HEK293T (cell line): ENCODE measurements at regions not wholly inside any gene's neighbourhood (a gene's known extent, or its start where the extent isn't known, plus 50 kb on each side); places are given as distances from the start of the nearest gene placed in this dataset.
A peak's percentile ranks its signal among the peaks of the same experiment; 100 is the strongest.

Source experiments
- CTCF ChIA-PET: fragments of 350-600 bp; formaldehyde crosslinking; extraction: SDS; loops from one replicate; lab custom pipeline; 2021; ENCODE audit warnings: antibody characterized with exemption, inconsistent platforms; lab: Yijun Ruan, JAX
- POLR2A ChIA-PET: fragments of 350-600 bp; formaldehyde crosslinking; extraction: SDS; loops from one replicate; lab custom pipeline; 2020; ENCODE audit warnings: antibody characterized with exemption, inconsistent platforms; lab: Yijun Ruan, JAX
- DNase-seq: peaks from one replicate; pipeline ENCODE4 v3.0.0; 2012; ENCODE audit warnings: mixed read lengths; ENCODE audit errors: extremely low spot score
- ARNT ChIP-seq: fragments of 450-650 bp; IDR thresholded peaks from 2 replicates; pipeline ENCODE4 v1.6.1; 2017; ENCODE audit warnings: mild to moderate bottlenecking
- BHLHE40 ChIP-seq: fragments of 450-650 bp; IDR thresholded peaks from 2 replicates; pipeline ENCODE4 v1.6.1; 2016; ENCODE audit warnings: mild to moderate bottlenecking, moderate library complexity, borderline replicate concordance
- CTBP1 ChIP-seq: fragments of 450-650 bp; IDR thresholded peaks from 2 replicates; pipeline ENCODE4 v1.6.1; 2016; ENCODE audit warnings: borderline replicate concordance
- ELF4 ChIP-seq: fragments of 450-650 bp; IDR thresholded peaks from 2 replicates; pipeline ENCODE4 v1.6.1; 2017; ENCODE audit warnings: antibody characterized with exemption
- FOXA1 ChIP-seq: fragments of 450-650 bp; IDR thresholded peaks from 2 replicates; pipeline ENCODE4 v1.6.1; 2016; ENCODE audit warnings: mild to moderate bottlenecking
- FOXK2 ChIP-seq: fragments of 450-650 bp; IDR thresholded peaks from 2 replicates; pipeline ENCODE4 v1.6.1; 2016; ENCODE audit warnings: mild to moderate bottlenecking
- FOXM1 ChIP-seq: fragments of 450-650 bp; IDR thresholded peaks from 2 replicates; pipeline ENCODE4 v1.6.1; 2017; ENCODE audit warnings: mild to moderate bottlenecking, borderline replicate concordance
- HDGF ChIP-seq: fragments of 450-650 bp; IDR thresholded peaks from 2 replicates; pipeline ENCODE4 v1.6.1; 2017; ENCODE audit warnings: antibody characterized with exemption, borderline replicate concordance
- L3MBTL2 ChIP-seq: fragments of 450-650 bp; conservative IDR thresholded peaks from 2 replicates; pipeline ENCODE4 v1.6.1; 2016; ENCODE audit warnings: mild to moderate bottlenecking
- LEF1 ChIP-seq: fragments of 450-650 bp; IDR thresholded peaks from 2 replicates; pipeline ENCODE4 v1.6.1; 2017; ENCODE audit warnings: mild to moderate bottlenecking, borderline replicate concordance
- NFRKB ChIP-seq: fragments of 450-650 bp; IDR thresholded peaks from 2 replicates; pipeline ENCODE4 v1.6.1; 2016; ENCODE audit warnings: mild to moderate bottlenecking, moderate library complexity
- SP1 ChIP-seq: fragments of 450-650 bp; IDR thresholded peaks from 2 replicates; pipeline ENCODE4 v1.6.1; 2017
- SUZ12 ChIP-seq: fragments of 450-650 bp; IDR thresholded peaks from 2 replicates; pipeline ENCODE4 v1.6.1; 2016; ENCODE audit warnings: mild to moderate bottlenecking
- TARDBP ChIP-seq: fragments of 450-650 bp; IDR thresholded peaks from 2 replicates; pipeline ENCODE4 v1.6.1; 2016
- ZNF384 ChIP-seq: fragments of 450-650 bp; IDR thresholded peaks from 2 replicates; pipeline ENCODE4 v1.6.1; 2016
- TF ChIP-seq, protein P1 (sequence below): fragments of 450-650 bp; IDR thresholded peaks from 2 replicates; pipeline ENCODE4 v1.6.1; 2016

DNA sequence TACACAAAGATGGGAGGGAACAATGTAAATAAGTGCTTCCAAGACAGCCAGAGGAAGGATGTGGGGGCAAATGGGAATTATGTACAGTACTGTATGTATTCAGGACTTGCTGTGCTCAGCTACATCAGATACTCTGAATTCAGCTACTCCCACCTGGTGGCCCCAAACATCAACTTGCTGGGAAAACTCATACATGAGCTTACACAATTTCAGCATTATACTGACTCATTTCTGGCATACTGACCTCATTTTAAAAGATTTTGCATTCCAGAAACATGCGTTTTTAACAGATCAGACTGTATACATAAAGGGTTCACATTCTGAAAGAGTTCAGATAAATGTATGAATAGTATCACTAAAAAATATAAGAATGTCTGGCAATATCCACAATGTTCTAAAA lies 59.7 kb downstream of the GPX5 start:
- POLR2A ChIA-PET: interaction anchor here (1.6 to 3.6 kb wide), 7 partner anchors 14 to 110 kb away, joined by 3 to 23 read pairs (median 6); no protein-coding TSS in a partner anchor
- DNase-seq: no peak
- TF ChIP-seq ELF4 (no peak), NFRKB (no peak), ARNT (no peak), HDGF (no peak), FOXK2 (no peak), BHLHE40 (no peak), FOXM1 (no peak), FOXA1 (no peak), ZNF384 (no peak), LEF1 (no peak), SP1 (no peak), SUZ12 (no peak)
- TF ChIP-seq, protein P1, sequence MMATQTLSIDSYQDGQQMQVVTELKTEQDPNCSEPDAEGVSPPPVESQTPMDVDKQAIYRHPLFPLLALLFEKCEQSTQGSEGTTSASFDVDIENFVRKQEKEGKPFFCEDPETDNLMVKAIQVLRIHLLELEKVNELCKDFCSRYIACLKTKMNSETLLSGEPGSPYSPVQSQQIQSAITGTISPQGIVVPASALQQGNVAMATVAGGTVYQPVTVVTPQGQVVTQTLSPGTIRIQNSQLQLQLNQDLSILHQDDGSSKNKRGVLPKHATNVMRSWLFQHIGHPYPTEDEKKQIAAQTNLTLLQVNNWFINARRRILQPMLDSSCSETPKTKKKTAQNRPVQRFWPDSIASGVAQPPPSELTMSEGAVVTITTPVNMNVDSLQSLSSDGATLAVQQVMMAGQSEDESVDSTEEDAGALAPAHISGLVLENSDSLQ: no peak
- CTCF ChIA-PET: interaction anchor here (1.2 to 3.3 kb wide), 4 partner anchors 13 to 89 kb away, joined by 3 to 10 read pairs (median 6); no protein-coding TSS in a partner anchor

DNA sequence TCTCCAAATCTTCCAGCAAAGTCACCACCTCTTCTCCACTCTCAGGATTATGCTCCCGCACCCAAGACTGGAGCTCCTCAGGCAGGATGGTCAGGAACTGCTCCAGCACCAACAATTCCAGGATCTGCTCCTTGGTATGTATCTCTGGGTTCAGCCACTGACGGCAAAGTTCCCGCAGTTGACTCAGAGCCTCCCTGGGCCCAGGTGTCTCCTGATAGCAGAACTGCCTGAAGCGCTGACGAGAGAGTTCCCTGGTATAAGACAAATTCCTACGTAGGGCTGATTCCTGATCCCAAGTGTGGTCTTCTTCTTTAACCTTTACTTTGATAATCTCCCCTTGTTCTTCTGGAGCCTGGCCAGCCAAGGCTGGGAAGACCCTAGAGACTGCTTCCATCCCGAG lies 60.6 kb downstream of the GPX5 start:
- no peak for DNase-seq
- POLR2A ChIA-PET: interaction anchor here (0.6 to 3.6 kb wide), 21 partner anchors 10 to 1832 kb away, joined by 3 to 23 read pairs (median 5); partner anchors contain the start of genes ZSCAN12 and ZSCAN31
- CTCF ChIA-PET: interaction anchor here (0.7 to 3.3 kb wide), 4 partner anchors 14 to 98 kb away, joined by 3 to 10 read pairs (median 3); no protein-coding TSS in a partner anchor

DNA sequence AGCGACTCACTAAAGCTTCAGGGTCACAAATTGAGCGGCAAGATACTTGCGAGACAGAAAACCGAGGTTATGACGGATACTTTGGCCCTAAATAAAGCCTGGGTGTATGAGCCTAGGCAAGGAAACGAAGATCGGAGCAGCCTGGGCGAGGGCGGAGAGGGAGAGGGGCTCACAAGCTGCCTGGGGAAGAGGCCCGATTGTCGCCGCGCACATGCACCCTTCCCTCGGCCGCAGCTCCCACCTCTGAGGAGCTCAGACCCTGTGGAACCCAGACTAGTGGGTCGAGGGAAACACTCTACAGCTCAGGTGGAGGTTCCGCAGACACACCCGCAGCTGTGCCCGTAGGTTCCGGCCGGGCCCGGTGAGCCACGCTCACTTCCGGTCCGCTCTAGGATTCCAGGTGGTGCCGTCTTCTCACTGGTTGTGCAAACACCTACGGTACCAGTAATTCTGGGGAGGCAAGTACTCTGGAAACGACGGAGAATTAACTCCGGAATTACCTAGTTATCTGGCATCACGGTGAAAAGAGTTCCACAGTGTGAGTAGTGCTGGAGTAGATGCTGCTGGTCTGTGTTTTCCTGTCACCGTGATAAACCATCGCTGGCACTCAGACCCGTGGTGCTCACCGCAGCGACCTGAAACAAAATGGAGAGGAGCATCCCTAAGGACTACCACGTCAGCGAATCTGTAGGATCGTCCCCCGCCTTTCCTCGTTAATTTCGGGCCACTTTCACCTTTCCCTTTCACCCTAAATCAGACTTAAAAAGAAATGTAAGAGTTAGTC lies 61.5 kb downstream of the GPX5 start:
- POLR2A ChIA-PET: interaction anchor here (0.7 to 3.6 kb wide), 22 partner anchors 11 to 450 kb away, joined by 3 to 23 read pairs (median 4); partner anchors contain the start of genes ZKSCAN4, ZSCAN12 and ZSCAN31
- peak; percentile 72 for DNase-seq
- CTCF ChIA-PET: interaction anchor here (0.7 to 3.3 kb wide), 3 partner anchors 22 to 97 kb away, joined by 3 to 10 read pairs (median 3); no protein-coding TSS in a partner anchor
- TF ChIP-seq ELF4 (peak; percentile 57), FOXK2 (no peak), L3MBTL2 (peak; percentile 78)

More for the DNA sequence above, 60.6 kb downstream of the GPX5 start:
- TF ChIP-seq, protein P1: no peak

DNA sequence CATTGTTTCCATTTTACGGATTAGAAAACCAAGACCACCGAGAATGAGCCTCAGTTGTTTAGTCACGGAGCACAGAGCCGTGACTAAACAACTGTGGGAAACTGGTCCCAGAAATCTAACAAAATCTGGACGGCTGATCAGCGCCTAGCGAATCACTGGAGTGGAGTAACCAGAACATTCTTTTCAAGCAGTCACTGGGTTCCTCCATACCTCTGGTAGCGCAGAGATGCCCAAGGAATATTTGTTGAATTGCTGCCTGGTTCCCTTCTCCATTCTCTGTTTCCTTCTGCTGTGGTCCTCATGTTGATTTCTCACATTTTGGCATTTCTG lies 62.0 kb downstream of the GPX5 start:
- ChIA-PET CTCF (no interaction called here), POLR2A (interaction anchor here (1.0 to 3.6 kb wide), 10 partner anchors 11 to 189 kb away, joined by 3 to 23 read pairs (median 6); partner anchors contain the start of gene ZSCAN12)
- DNase-seq: no peak

DNA sequence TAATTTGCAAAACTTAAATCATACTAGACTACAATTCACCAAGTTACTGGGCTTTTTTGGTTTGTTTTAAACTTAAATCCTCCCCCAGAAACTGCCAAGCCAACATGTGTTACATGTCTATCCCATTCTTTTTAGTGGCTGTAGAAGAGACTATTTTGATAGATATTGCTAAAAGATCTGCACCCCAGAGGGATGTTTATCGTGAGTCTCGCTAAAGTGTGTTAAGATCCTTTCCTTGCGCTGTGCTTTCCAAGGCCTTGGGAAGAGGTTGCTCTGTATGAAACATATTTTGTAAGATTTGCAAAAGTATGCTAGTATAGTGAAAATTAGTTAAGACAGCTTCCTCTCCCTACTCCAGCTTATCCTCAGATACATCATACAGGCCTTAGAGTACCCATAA lies 63.0 kb downstream of the GPX5 start:
- POLR2A ChIA-PET: interaction anchor here (0.8 to 1.4 kb wide), 3 partner anchors 9 to 69 kb away, joined by 3 to 6 read pairs (median 4); no protein-coding TSS in a partner anchor
- no peak for DNase-seq

More for the DNA sequence above, 62.0 kb downstream of the GPX5 start:
- TF ChIP-seq ARNT (no peak), ELF4 (no peak), HDGF (no peak), CTBP1 (no peak), L3MBTL2 (no peak), SP1 (no peak), SUZ12 (no peak), NFRKB (no peak), ZNF384 (no peak), FOXA1 (no peak), FOXK2 (no peak), TARDBP (no peak), BHLHE40 (no peak), FOXM1 (no peak)
- TF ChIP-seq, protein P1: no peak

More for the DNA sequence above, 63.0 kb downstream of the GPX5 start:
- CTCF ChIA-PET: no interaction called here
- TF ChIP-seq SP1: no peak
- no peak for TF ChIP-seq BHLHE40
- TF ChIP-seq SUZ12: no peak
- no peak for TF ChIP-seq ZNF384
- no peak for TF ChIP-seq CTBP1
- no peak for TF ChIP-seq ARNT
- no peak for TF ChIP-seq HDGF
- no peak for TF ChIP-seq TARDBP
- TF ChIP-seq, protein P1: no peak
- no peak for TF ChIP-seq FOXA1
- no peak for TF ChIP-seq FOXK2
- TF ChIP-seq LEF1: no peak
- no peak for TF ChIP-seq FOXM1
